ENCODE measurements at regions not wholly inside any gene's neighbourhood (a gene's known extent, or its start where the extent isn't known, plus 50 kb on each side); places are given as distances from the start of the nearest gene placed in this dataset.

GRCh38 chr13:102993348-102993747, 72.9 kb downstream of the SLC10A2 start:
- no peak for DNase-seq (ENCODE audit: low read depth)

GRCh38 chr13:102984210-102984609, 82.0 kb downstream of the SLC10A2 start:
- no peak for DNase-seq (ENCODE audit: low read depth)

- DNase-seq (ENCODE audit: low read depth): peak; percentile 3
These were observed 82.7 kb downstream of the SLC10A2 start for GRCh38 chr13:102983496-102983895.

- no peak for DNase-seq (ENCODE audit: low read depth)
These were observed 85.8 kb downstream of the SLC10A2 start for GRCh38 chr13:102980331-102980982.

- no peak for DNase-seq (ENCODE audit: low read depth)
These were observed 88.0 kb downstream of the SLC10A2 start for GRCh38 chr13:102978168-102978567.

- DNase-seq (ENCODE audit: low read depth): no peak
These were observed 88.7 kb downstream of the SLC10A2 start for GRCh38 chr13:102977471-102977870.

- no peak for DNase-seq (ENCODE audit: low read depth)
These were observed 91.7 kb downstream of the SLC10A2 start for GRCh38 chr13:102974317-102975087.

- no peak for DNase-seq (ENCODE audit: low read depth)
These were observed 94.0 kb downstream of the SLC10A2 start for GRCh38 chr13:102972191-102972590.

GRCh38 chr13:102970542-102970941, 95.7 kb downstream of the SLC10A2 start:
- no peak for DNase-seq (ENCODE audit: low read depth)

- DNase-seq (ENCODE audit: low read depth): no peak
These were observed 97.5 kb downstream of the SLC10A2 start for GRCh38 chr13:102968572-102969228.

GRCh38 chr13:102965802-102966201, 100.4 kb downstream of the SLC10A2 start:
- DNase-seq (ENCODE audit: low read depth): no peak

- no peak for DNase-seq (ENCODE audit: low read depth)
These were observed 103.8 kb downstream of the SLC10A2 start for GRCh38 chr13:102962430-102962829.

GRCh38 chr13:102960959-102961358, 105.3 kb downstream of the SLC10A2 start:
- DNase-seq (ENCODE audit: low read depth): no peak

GRCh38 chr13:102956449-102956848, 109.8 kb downstream of the SLC10A2 start:
- no peak for DNase-seq (ENCODE audit: low read depth)

GRCh38 chr13:102954350-102954749, 108.5 kb downstream of the ERCC5 start:
- no peak for DNase-seq (ENCODE audit: low read depth)

- DNase-seq (ENCODE audit: low read depth): no peak
These were observed 106.0 kb downstream of the ERCC5 start for GRCh38 chr13:102951808-102952207.

GRCh38 chr13:102947745-102948405, 102.0 kb downstream of the ERCC5 start:
- DNase-seq (ENCODE audit: low read depth): peak; percentile 13

- no peak for DNase-seq (ENCODE audit: low read depth)
These were observed 100.1 kb downstream of the ERCC5 start for GRCh38 chr13:102945886-102946285.

- DNase-seq (ENCODE audit: low read depth): no peak
These were observed 99.5 kb downstream of the ERCC5 start for GRCh38 chr13:102945324-102945815.

- no peak for DNase-seq (ENCODE audit: low read depth)
These were observed 99.0 kb downstream of the ERCC5 start for GRCh38 chr13:102944821-102945220.

- DNase-seq (ENCODE audit: low read depth): no peak
These were observed 94.9 kb downstream of the ERCC5 start for GRCh38 chr13:102940770-102941169.

- no peak for DNase-seq (ENCODE audit: low read depth)
These were observed 94.3 kb downstream of the ERCC5 start for GRCh38 chr13:102940143-102940542.

Measured in Daoy (cell line).